EL (cell line): ENCODE measurements at regions not wholly inside any gene's neighbourhood (a gene's known extent, or its start where the extent isn't known, plus 50 kb on each side); places are given as distances from the start of the nearest gene placed in this dataset.

Experiments
- DNase-seq: peaks from one replicate; pipeline ENCODE4 v3.0.0-alpha.2; 2016

GRCh38 chr1:50358962-50359361 is 64.3 kb downstream of the DMRTA2 start:
- no peak for DNase-seq

DNA sequence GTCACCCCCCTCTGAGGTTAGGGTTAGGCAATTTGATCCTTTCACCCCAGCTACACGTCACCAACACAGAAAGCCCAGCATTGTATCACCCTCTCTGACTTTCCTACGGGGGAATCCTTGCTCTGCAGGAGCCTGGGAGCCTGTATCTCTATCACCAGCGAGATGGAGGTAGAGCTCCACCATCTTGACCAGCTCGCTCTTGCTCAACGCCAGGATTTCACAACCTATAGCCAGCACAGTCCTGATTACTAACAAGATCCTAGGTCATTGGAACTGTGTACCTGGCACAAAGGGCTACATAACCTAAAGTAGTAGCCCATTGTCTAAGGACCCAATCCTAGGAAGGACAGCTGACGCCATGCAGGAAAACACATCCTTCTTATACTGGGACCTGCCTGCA is 66.1 kb downstream of the DMRTA2 start:
- no peak for DNase-seq

DNA sequence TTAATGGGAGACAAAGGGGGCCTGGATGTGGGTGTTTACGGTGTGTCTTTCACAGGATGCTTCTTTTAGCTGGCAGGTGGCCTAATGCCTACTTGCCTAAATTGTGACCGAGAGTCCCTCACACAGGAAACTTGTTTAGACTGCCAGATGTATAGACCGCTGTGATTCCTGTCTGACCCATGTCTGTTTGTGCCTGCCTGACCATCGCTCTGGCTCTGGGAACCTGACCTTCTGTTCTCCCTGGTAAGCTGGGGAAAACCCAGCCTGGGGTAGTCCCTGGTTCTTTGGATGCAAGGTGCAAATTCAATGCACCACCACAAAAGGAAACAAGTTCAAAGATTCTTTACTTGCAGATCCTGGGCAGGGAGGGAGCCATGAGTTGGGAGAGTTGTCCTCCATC is 68.4 kb downstream of the DMRTA2 start:
- DNase-seq = no peak

DNA sequence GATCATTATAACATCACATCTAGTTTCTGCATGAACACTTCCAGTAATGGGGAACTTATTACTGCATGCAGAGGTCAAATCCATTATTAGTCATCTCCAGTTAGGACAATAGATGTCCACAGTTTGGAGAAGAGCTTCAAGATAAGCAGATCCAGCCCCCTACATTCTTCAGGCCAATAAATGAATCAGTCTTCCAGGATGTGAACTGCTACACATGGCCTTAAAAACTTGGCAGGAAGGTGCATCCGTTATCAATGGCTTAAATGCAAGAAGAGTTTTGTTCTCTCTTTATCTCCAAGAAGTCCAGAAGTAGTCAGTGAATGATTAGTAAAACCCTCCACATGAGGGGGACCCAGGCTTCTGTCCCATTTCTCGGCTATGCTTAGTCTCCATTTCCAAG is 70.8 kb downstream of the DMRTA2 start:
- no peak for DNase-seq

GRCh38 chr1:50350868-50351267 is 72.4 kb downstream of the DMRTA2 start:
- DNase-seq = no peak

DNA sequence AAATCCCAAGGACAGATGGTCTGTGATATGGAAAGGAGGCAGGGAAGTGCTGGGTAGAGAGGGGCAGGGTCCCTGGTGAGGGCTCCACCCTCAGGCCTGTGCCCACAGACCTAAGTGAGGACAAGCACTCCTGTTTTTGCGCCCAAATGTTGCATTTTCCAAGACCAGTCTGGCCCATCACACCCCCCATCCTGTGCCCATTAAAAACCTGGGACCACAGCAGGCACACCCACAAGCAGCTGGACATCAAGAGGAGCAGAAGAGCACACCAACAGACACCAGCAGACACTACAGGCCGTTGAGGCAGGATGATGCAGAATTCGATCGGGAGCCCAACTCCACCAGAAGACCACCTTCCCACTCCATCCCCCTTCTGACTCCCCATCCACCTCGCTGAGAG is 72.8 kb downstream of the DMRTA2 start:
- no peak for DNase-seq

- no peak for DNase-seq
Measured at GRCh38 chr1:50349242-50349565, 74.0 kb downstream of the DMRTA2 start.

- peak; percentile 70 for DNase-seq
Measured at GRCh38 chr1:50348449-50349241, 74.6 kb downstream of the DMRTA2 start.

GRCh38 chr1:50347933-50348332 is 75.3 kb downstream of the DMRTA2 start:
- DNase-seq = no peak

GRCh38 chr1:50346621-50347020 is 76.6 kb downstream of the DMRTA2 start:
- no peak for DNase-seq

- DNase-seq = no peak
Measured at GRCh38 chr1:50343323-50343722, 79.9 kb downstream of the DMRTA2 start.

DNA sequence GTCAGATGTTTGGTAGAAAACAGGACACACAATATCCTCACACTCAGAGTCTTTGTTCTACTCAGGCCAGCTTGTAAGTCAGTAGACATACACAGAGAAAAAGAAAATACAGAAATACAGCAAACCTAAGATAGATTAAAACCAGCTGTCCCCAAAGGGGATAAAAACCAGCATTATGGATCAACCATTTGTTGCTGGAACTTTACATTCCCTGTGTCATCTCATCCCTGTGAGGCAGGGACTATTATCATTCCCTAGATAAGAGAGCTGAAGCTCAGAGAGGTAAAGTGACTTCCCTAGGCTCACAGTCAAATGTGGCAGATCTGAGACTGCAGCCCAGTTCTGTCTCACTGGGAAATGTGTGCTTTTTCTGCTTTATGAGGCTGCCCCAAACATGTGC is 80.7 kb downstream of the DMRTA2 start:
- DNase-seq = no peak

GRCh38 chr1:50335036-50335435 is 88.2 kb downstream of the DMRTA2 start:
- DNase-seq = no peak

DNA sequence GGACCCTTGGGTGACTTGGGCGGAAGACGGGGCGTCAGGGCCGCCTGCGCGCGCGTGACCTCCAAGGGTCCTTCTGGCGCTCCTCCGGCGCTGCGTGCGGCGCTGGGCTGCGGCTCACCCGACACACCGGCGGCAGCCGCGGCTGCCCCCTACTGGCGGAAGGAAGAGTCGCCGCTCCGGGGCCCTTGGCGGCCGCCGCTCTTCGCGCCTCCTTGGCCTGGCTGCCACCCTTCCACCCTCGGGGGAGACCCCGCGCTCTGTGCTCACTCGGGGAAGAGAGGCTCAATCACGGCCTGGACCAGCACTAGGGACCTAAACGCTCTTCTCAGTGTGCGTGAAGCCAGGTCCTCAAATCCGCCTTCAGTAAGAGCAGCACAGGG is 89.7 kb downstream of the DMRTA2 start:
- peak; percentile 41 for DNase-seq

GRCh38 chr1:50332941-50333594 is 90.2 kb downstream of the DMRTA2 start:
- peak; percentile 54 for DNase-seq

DNA sequence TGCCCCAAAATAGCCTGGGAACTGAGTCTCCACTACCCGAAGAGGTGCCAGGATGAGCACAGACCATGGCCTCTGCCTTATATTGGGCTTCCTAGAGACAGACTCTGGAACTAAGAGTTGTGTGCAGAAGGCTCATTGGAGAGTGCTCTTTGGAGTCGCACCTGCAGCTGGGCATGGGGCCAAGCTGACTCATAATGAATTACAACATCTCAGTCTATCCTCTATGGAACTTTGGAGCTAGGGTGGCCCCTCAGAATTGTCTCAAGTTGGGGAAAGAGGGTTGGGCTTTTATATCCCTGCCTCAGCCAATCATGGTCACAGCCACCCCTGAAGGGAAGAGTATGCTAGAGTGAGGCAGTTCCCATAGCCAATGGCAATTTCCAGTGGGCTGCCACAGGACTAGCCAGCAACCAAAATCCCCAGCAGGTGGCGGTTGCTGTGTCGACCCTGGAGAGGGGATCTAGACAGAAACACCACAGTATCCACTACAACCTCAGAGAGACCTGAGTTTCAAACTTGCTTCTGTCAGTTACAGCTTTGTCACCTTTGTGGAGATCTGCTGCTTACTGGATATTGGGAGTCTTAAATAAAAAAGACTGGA is 93.8 kb downstream of the DMRTA2 start:
- no peak for DNase-seq

DNA sequence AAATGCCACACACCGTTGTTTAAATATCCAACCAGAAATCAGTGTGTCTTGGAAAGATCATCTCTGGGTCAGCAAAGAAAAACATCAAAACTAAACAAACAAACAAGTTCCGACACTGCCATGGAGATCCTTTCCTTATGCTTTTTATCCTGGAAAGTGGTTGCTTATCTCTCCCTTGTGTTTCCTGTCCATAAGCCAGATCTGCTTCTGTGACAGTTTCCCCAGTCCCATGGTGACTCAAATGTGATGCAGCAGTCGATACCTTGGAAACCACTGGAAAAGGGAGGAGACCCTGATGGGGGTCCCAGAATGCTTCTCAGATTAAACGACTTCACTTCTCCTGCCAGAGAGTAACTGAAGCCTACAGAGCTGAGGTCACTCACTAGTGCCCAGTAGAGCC is 94.7 kb downstream of the DMRTA2 start:
- no peak for DNase-seq

DNA sequence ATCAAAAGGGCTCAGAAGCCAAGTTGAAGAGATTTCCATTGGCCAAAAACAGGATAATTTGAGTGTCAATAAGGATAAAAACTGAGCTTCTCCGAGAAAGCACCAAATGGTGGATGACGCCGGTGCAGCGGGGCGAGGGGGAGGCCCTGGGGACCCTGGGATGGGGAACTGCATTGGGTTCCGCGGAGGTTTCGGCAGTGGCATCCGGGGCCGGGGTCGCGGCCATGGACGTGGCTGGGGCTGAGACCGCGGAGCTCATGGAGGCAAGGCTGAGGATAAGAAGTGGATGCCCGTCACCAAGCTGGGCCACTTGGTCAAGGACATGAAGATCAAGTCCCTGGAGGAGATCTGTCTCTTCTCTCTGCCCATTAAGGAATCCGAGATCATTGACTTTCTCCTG is 97.2 kb downstream of the DMRTA2 start:
- DNase-seq = no peak

DNA sequence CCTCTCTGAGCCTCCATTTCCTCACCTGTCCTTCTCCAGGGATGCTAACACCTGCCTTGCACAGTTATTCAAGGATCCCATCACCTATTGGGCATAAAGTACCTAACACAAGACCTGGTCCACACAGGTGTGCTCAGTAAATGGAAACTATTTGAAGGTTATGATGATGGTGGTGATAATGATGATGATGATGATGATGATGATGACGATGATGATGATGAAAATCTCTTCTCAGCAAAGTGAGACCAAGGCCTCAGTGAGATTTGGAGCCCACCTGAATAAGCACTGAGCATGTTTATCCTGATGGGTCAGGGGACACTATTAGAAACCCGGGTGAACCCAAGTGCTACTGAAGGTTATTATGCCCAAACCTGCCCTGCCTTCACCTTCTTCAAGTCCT is 100.7 kb downstream of the DMRTA2 start:
- DNase-seq = no peak

DNA sequence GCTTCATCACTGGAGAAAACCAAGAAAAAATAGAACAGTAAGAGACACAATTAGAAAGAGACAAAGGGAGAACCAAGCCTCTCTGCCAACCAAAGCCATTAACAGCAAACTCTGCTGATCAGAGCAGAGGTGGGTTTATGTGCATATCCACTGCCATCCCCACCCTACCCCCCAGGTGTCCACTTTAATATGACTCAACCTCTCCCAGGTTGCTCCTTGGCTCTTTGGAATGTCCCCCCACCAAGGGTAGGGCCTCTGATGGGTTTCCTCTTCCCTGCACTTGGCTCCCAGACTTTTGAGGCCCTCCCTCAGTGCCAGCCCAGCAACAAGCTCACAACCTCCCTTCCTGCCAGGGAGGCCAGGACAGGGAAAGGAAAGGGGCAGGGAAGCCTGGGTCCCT is 104.8 kb downstream of the DMRTA2 start:
- DNase-seq = no peak

DNA sequence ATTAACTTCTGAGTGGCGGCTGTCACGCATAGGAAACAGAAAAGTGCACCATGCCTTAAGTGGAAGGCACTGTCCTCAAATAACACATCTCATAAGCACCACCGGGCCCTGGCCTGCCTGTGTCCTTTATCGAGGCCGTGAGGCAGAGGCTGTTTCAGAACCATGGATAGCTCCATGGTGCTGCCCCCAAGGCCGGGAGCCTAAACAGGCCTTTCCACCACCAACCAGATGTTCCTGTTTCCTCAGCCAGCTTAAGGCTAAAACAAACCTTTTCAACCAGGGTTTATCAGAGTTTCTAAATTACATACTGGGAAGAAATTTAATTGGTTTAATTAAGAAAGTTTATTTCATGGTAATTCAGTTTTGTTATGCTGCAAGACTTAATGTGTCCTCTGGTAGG is 114.4 kb downstream of the DMRTA2 start:
- peak; percentile 23 for DNase-seq

GRCh38 chr1:50305808-50306207 is 117.4 kb downstream of the DMRTA2 start:
- DNase-seq = no peak

GRCh38 chr1:50300297-50300696 is 122.9 kb downstream of the DMRTA2 start:
- DNase-seq = no peak

DNA sequence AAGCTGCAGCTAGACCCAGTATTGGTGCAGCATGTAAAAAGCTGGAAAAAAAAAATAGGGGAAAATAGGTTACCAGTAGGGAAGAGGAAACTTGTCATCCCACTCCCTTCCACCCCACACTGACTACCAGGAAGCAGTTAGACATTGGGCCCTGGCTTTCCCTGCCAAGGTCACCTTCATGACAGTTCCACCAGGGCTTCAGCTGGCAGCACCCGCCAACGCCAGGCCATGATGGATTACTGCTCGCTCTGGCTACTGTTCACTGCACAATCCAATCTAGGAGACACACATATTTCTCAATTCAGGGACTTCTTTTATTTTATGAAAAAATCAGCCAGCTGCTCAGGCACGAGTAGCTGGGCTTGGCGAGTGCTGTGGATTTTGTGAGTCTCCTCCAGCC is 127.7 kb downstream of the DMRTA2 start:
- DNase-seq = no peak

DNA sequence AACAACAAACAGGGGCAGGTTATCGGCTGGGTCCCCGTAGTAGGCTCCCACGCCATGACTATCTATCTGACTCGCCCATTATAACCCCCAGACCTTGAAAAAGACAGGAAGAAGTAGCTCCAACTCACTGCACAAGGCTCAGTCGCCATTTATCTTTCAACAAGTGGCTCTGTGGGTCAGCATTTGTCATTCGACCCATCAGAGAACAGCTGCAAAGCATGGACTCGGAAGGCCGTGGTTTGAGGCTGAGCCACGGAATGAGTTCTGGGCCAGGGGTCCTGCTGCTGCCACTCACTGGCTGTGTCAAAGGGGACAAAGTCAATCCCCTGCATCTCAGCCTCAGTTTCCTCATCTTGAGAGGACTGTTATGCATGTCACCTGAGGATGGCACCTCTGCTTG is 131.0 kb downstream of the DMRTA2 start:
- DNase-seq = no peak
